ENCODE measurements at regions not wholly inside any gene's neighbourhood (a gene's known extent, or its start where the extent isn't known, plus 50 kb on each side); places are given as distances from the start of the nearest gene placed in this dataset.

DNA sequence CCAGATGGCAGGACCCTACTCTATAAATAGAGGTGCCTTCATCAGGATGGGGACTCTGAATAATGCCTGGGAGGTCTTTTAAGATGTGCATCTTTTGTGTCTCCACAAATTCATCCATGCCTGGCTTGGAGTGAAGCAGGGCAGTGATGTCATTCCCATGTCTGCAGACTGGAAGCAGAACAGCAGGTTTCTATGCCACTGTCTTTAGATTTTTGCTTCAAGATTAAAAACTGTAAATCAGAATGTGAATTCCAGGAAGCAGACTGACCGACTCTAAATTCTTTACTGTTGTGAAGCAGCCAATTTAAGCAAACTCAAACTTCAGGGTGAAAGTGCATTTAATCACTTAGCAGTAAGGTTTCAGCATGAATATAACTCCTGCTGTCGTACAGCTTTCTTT is 159.3 kb downstream of the SCG2 start:
- no peaks in the 10 kb centered on the region for H3K4me1 ChIP-seq (replicated peaks in 1 of 4; ENCODE audit: control insufficient read depth in 3 of 4, insufficient read depth in 4 of 4, low read length in 3 of 4)
- H2AK5ac ChIP-seq (ENCODE audit: low read depth, low read length): no peak overlapping the region
- no peaks in the 10 kb centered on the region for H3K79me1 ChIP-seq (ENCODE audit: low read depth, low read length)
- no peaks in the 10 kb centered on the region for H3K9me3 ChIP-seq (ENCODE audit: insufficient read depth in 2 of 2, low read depth in 1 of 2, low read length in 1 of 2)
- H3K23me2 ChIP-seq (ENCODE audit: low read depth, low read length): no peaks in the 10 kb centered on the region; the same call in 1 of the 2 replicates
- no peak overlapping the region for H3K56ac ChIP-seq (replicated peaks; ENCODE audit: insufficient read length, low read depth, low read length)
- H3K14ac ChIP-seq (ENCODE audit: insufficient read length): no peak overlapping the region
- no peak overlapping the region for H3K4me2 ChIP-seq (ENCODE audit: insufficient read depth in 1 of 2, low read depth in 2 of 2, low read length in 2 of 2)
- no peak overlapping the region for H3K4me3 ChIP-seq (ENCODE audit: extremely low read depth in 1 of 4, insufficient read depth in 2 of 4, low read depth in 3 of 4, low read length in 4 of 4)
- no peak for DNase-seq (ENCODE audit: low read depth in 1 of 2, low spot score in 2 of 2)
- WGBS, 2 experiments (ENCODE audit: extremely low coverage in 1 of 2, insufficient coverage in 1 of 2, insufficient read length in 1 of 2, insufficient replicate concordance in 2 of 2, low coverage in 1 of 2, low lambda C conversion rate in 2 of 2, missing lambda C conversion rate in 1 of 2): 89% methylated on average over 2 of the region's 2 CpGs; no CpG with 5 or more reads in 1 of the 2 experiments
- no peak overlapping the region for H3K9ac ChIP-seq (replicated peaks in 1 of 4; ENCODE audit: extremely low read depth in 1 of 4, low read depth in 3 of 4, low read length in 3 of 4)
- H3K36me3 ChIP-seq (ENCODE audit: control insufficient read depth in 2 of 4, insufficient read depth in 4 of 4, low read length in 3 of 4): no peaks in the 10 kb centered on the region
- H4K5ac ChIP-seq (ENCODE audit: insufficient read length, low read depth, low read length): no peak overlapping the region
- no peak overlapping the region for H3K4ac ChIP-seq (replicated peaks; ENCODE audit: insufficient read length, low read depth, low read length)
- no peak overlapping the region for H4K8ac ChIP-seq (ENCODE audit: extremely low read depth, insufficient read depth, low read length)
- ChIA-PET CTCF (ENCODE audit: partially characterized antibody) (no interaction called here), POLR2A (ENCODE audit: partially characterized antibody) (no interaction called here)
- H3K27ac ChIP-seq (ENCODE audit: low read depth, low read length): no peak overlapping the region
- H3K79me2 ChIP-seq (ENCODE audit: control insufficient read depth in 1 of 2, insufficient read depth in 2 of 2, low read length in 2 of 2): no peaks in the 10 kb centered on the region
- no peak for FAIRE-seq
- no peaks in the 10 kb centered on the region for H4K20me1 ChIP-seq (replicated peaks in 1 of 2; ENCODE audit: control insufficient read depth in 1 of 2, insufficient read depth in 2 of 2, low read length in 2 of 2)
- no peak overlapping the region for H2AFZ ChIP-seq (ENCODE audit: low read length)
- no peak overlapping the region for H3K23ac ChIP-seq (ENCODE audit: insufficient read length)
- H2BK12ac ChIP-seq (ENCODE audit: low read depth, low read length): no peak overlapping the region
- no peak overlapping the region for H2BK20ac ChIP-seq (ENCODE audit: low read length)
- TF ChIP-seq TAF7 (optimal IDR thresholded peaks at IDR 0.05; ENCODE audit: borderline replicate concordance, low read depth, low read length): no peak
- TF ChIP-seq CBX8 (IDR thresholded peaks at IDR 0.05; ENCODE audit: borderline replicate concordance, low read depth, low read length): no peak
- TF ChIP-seq SP2 (IDR thresholded peaks at IDR 0.05; ENCODE audit: low read length): no peak
- TF ChIP-seq KDM4A (IDR thresholded peaks at IDR 0.05; ENCODE audit: low read depth, low read length, severe bottlenecking): no peak
- no peak for TF ChIP-seq TCF12 (IDR thresholded peaks at IDR 0.05; ENCODE audit: low read depth, low read length)
- no peak for TF ChIP-seq KDM5A (IDR thresholded peaks at IDR 0.05; ENCODE audit: low read length)
- TF ChIP-seq ATF3 (IDR thresholded peaks at IDR 0.05; ENCODE audit: insufficient read depth, low read depth, low read length): no peak
- no peak for TF ChIP-seq CHD2 (IDR thresholded peaks at IDR 0.05; ENCODE audit: low read length)
- TF ChIP-seq RAD21 (IDR thresholded peaks at IDR 0.05 in 1 of 2, conservative IDR thresholded peaks at IDR 0.05 in 1 of 2; ENCODE audit: low read depth in 2 of 2, low read length in 2 of 2): no peak
- no peak overlapping the region for H3K18ac ChIP-seq (ENCODE audit: extremely low read depth, low read length)
- no peak overlapping the region for H2BK120ac ChIP-seq (replicated peaks; ENCODE audit: low read depth, low read length)
- no peak overlapping the region for H4K91ac ChIP-seq (replicated peaks; ENCODE audit: insufficient read length, low read length)
- no peak overlapping the region for H2BK5ac ChIP-seq (ENCODE audit: low read depth, low read length)
- no peak overlapping the region for H2BK15ac ChIP-seq (ENCODE audit: low read length)
- no peaks in the 10 kb centered on the region for H3K27me3 ChIP-seq (replicated peaks in 1 of 4; ENCODE audit: control insufficient read depth in 3 of 4, extremely low read depth in 1 of 4, insufficient read depth in 3 of 4, low read length in 3 of 4)

Data from H1 (cell line).